HG03457 (cell line): ENCODE measurements at regions not wholly inside any gene's neighbourhood (a gene's known extent, or its start where the extent isn't known, plus 50 kb on each side); places are given as distances from the start of the nearest gene placed in this dataset.

Source experiments
- ATAC-seq: cut with Tn5 transposase; IDR thresholded peaks from one replicate; pipeline ENCODE4 v1.9.1; 2021; ENCODE audit warnings: moderate number of reproducible peaks; ENCODE audit not compliant: unreplicated experiment

DNA sequence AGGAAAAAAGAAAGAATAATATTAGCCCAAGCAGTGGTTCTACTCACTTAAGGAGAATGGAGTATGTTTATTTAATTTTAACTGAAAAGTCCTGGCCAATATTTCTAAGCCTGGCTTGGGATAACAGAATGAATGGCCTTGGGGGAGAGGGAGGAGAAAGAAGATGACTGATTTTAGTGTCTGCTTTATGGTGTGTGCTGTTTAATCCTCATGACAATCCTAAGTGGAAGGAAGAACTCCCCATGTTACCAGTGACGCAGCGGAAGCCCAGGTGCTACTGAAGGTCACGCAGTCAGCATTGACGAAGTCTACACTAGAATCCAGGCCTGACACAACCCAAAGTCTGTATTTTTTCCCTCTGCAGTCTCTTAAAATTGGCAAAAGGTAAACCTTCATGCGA, 50.5 kb downstream of the PALM2AKAP2 start:
- no peak for ATAC-seq

DNA sequence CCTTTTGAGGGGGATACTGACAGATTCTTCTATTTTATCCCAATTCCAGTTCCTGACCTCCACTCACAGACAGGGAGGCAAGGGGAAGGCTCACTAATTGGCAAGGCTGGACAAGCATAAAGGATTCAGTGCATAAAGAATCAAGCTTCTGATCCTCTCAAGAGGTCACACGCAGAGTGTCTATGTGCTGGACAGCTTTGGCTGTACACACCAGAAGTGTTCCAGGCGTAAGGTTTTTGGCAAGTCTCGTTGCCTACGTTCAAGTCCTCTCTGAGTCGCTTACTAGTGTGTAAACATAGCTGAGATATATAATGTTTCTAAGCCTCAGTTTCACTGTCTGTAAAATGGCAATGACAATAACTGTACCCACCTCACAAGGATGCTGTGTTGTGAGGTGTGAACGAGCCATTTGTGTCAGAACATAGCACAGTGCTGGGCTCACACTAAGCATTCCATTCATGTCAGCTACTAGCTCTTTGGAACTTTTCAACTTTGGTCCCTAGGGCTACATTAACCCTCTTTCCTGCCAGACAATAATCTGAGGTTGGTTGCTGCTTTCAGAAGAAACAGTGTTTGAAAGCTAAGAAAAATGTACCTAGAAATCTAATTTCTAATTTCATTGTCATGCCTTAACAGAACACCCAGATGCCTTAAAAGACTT, 52.1 kb downstream of the PALM2AKAP2 start:
- ATAC-seq = no peak

DNA sequence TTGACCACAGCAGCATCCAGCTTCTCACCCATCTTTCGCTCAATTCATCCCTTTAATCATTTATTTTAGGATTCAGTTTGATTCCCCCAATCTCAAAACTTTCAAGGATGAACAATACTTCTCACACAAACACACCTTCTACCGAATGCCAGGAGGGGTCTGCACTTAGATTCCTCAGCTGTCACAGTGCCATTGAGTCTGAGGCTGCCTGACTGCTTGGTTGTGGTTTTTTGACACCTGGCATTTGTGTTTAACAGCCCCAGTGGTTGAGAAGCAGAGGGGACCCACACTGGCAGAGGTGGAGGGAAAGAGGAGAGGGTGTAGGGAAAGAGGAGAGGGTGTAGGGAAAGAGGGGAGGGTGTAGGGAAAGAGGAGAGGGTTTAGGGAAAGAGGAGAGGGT, 54.9 kb downstream of the PALM2AKAP2 start:
- no peak for ATAC-seq

DNA sequence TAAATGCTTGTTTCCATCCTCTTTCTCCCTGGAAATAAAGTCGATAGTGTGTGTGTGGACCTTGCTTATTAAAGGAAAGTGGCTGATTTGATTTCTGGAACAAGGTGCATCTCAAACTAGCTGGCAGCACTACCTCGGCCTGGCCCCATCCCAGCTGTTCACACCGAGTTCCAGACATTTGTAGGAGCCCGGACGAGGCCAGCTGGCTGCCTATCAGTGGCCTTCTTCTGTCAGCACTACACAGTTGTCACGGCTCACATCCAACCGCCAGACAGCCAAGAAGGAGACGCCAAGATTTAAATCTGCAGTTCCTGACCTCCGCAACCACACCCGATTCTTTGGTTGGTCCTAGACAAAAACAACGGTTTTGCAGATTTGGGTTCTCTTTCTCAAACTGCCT, 63.6 kb downstream of the PALM2AKAP2 start:
- no peak for ATAC-seq

DNA sequence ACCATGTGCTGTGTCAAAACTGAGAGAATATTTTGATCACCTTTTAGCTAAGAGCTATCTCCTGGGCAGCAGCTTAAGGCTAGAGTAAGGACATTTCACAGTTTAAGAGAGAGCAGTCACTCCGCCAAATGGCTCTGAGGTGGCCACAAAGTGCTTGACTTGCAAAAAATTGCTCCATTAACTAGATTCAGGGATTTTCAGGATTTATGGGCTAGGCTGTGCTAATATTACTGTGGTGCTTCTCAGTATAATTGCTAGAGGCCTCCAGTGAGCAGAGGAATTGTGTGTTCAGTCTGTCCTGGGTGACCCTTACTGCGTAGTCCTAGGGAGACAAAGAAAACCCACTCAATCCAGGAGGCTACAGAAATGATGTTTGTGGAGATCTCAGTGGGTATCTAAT, 65.2 kb downstream of the PALM2AKAP2 start:
- no peak for ATAC-seq

DNA sequence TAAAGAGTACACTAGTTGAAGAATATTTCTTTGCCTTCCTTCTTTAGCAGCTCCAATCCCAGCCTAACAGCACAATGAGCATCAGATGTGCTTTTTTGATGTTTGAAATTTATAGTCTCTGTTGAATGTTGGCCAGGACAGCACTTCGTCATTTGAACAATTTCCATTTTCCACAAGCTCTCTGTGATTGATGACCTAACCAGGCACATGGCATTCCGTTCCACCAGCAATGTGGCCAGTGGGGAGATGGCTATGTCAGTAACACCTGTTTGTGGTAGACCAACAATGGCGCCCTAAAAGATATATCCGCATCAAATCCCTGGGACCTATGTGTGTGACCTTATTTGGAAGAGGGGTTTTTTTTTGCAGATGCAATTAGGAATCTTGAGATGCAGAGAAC, 66.8 kb downstream of the PALM2AKAP2 start:
- no peak for ATAC-seq

DNA sequence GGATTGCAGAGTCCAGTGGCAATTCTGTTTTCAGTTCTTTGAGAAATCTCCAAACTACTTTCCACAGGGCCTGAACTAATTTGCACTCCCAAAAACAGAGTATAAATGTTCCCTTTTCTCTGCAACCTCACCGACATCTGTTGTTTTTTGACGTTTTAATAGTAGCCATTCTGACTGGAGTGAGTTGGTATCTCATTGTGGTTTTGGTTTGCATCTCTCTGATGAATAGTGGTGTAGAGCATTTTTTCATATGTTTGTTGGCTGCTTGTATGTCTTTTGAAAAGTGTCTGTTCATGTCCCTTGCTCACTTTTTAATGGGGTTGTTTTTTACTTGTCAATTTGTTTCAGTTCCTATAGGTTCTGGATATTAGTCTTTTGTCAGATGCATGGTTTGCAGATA, 72.6 kb downstream of the PALM2AKAP2 start:
- no peak for ATAC-seq

DNA sequence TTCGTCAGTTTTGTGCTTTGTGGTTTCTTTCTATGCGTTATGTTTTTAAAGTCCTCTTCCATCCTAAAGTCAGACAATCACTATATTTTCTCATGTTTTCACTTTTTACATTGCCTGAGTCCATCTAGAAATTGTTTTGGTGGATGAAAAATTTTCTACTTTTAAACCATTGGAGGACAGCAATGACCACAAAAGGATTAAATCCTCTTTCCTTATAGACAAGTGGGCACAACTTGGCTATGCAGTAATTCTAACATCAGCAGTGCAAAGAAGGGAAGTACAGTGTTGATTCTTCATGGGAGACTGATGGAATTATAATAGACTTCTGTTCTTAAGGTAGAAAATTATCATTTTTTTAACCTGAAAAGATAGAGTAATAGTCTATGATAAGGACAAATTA, 75.5 kb downstream of the PALM2AKAP2 start:
- no peak for ATAC-seq

DNA sequence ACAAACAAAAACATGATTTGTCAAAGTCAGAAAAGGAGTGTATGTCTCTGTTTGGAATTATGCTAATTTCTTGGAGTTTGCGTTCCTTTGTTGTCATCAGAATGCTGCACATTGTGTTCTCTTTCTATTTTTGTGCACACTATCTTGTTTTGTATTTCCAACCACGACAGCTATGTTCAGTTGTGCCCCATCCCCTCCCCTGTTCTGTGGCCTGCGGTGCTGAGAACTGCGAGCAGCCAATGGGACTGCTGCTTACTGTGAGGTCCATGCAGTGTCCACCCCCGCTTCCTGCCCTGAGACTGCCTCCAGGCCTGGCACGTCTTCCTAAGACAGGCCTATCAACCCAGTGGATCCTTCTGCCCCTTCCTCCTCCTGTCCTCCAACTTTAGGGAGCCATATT, 76.8 kb downstream of the PALM2AKAP2 start:
- no peak for ATAC-seq

DNA sequence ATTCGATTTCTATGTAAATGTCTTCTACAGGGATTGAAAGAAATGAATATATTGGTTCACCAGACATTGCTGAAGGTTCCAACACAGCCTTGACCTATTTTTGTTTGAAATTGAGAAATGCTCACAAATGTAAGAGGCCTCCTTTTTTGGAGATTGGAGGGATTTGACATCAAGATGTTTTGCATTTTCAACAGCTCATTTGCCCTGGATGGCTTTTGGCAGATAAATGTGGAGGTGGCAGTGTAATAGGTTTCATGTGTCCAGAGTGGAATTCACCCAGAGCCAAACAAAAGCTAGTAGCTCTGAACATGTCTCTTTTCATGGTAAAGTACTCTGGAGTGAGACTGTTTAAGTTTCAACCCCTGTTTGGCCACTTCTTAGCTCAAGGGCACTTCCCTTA, 77.3 kb downstream of the PALM2AKAP2 start:
- ATAC-seq = no peak

DNA sequence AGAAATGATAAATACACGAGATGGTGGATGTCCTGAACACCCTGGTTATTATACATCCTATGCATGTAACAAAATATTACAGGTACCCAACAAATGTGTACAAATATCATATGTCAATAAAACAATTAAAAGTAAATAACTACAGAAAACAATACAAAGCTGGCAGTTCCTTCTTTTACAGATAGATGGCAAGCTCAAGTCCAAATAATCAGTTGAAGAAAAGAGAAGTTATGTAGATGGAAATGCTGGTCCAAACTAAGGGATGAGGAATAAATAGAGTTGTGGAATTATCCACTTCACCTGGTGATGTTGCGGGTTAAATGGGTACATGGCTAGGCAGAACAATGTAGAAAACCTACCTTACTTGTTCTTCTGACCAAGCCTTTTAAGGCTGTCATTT, 79.4 kb downstream of the PALM2AKAP2 start:
- ATAC-seq = no peak

DNA sequence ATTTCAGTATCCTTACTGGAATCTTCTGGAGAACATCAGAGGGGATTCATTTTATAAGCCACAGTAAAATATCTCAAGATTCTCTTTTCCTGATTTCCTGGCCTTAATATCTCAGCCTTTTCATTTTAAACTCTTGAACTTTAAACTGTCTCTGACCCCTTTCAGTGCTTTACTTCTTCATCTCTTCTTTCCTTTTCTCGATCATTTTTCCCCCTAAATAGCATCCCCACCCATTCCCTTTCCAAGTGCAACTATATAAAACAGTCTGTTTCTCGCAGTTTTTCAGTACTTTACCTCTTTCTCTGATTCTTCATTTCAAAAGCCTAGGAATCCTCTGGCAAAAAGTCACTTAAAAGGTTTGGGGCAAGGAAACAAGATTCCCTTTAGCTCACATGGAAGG, 80.5 kb downstream of the PALM2AKAP2 start:
- ATAC-seq = no peak

DNA sequence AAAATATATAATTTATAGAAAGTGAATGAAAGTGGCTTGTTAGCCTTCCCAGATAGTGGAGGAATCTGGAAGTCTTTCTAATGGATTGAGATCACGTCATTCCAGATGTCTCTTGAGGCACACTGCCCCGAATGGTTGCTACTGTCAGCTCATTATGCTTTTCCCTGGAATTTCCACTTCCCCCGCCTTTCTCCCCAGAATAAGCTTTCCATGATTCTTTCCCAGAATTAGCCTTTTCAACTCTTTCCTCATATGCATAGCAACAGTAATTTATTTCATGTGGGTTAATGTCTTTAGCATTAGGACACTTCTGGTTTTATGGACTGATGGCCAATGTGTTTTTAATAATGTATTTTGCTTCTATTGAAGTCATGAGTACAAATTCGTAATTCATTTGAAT, 81.5 kb downstream of the PALM2AKAP2 start:
- no peak for ATAC-seq

DNA sequence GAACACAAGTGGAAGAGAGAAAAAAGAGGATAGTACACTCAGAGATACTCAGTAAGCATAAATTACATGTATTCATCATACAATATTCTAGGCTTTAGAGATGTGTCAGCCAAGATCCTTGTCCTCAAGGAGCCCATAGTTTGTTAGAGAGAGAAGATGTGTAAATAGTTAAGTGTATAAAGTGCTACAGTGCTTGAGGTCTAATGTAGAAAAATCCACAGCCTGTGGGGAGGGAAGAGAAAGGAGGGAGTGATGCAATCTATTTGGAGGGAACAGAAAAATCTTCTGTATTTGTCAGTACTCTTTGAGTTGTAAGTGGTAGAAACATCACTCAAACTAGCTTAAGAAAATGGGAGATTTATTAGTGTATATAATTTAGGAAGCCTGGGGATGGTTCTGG, 81.9 kb downstream of the PALM2AKAP2 start:
- ATAC-seq = no peak

DNA sequence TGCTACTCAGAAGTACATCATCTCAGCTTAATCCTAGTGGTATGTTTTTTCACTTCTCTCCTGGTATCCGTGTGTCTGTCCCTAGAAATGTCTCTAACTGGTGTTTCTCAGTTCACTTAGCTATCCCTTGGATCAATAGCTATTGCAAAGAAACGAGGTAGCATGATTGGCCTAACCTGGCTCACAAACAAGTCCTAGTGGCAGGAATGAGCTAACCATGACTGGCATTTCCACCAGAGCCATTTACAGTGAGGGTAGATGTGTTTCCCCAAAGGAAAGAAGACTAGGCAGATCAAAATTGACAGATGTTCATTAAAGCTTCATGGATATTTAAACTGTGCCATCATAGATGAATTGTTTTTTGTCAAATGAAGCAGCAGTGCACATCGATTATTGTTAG, 82.5 kb downstream of the PALM2AKAP2 start:
- no peak for ATAC-seq

DNA sequence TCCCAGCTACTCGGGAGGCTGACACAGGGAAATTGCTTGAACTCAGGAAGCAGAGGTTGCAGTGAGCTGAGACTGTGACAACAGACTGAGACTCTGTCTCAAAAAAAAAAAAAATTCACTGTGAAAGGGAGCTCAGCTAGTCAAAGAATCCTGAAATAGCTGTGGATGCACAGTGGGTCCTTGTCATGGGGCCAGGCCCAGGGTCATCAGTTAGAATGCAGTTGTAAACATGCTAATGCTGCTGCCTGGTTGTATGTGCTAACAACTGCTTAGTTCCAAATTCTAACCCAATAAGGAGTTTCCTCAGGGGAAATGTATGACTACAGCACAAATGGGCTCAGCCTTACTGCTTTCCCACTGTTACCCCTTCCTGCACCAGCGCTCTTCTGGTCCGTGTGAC, 84.0 kb downstream of the PALM2AKAP2 start:
- no peak for ATAC-seq

DNA sequence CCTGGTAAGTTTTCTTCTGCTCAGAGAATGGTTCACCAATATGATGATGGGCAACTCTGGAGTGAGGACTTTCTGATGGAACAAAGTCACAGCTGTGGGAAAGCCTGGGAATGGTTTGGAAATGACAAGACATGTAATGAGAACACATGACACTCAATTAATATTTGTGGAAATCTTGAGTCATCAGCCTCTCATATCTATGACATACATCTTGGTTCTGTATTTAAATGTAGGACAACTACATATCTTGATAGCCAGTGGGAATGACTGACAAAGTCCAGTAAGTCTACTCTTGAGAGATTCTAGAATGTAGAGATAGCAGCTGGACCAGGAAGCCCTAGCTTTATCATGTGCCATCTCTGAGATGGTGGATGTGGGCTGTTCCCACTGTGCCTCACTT, 85.5 kb downstream of the PALM2AKAP2 start:
- no peak for ATAC-seq

DNA sequence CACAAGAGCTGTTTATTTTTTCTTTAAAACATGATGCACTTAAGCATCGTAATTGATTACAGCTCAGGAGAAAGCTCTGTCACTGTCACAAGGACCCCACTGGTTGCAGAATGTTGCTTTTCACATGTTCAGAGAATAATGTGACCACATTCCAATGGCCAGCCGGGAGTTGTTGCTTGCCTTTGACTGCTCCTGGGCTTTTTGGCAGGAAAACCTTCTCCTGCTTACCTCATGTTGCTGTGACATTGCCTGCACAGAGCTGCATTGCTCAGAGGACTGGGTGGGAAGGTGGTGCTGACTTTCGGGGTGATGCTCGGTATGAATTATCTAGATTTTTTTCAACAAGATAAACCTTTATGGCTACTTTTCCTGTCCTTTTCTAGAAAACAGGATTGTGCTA, 88.2 kb downstream of the PALM2AKAP2 start:
- no peak for ATAC-seq

DNA sequence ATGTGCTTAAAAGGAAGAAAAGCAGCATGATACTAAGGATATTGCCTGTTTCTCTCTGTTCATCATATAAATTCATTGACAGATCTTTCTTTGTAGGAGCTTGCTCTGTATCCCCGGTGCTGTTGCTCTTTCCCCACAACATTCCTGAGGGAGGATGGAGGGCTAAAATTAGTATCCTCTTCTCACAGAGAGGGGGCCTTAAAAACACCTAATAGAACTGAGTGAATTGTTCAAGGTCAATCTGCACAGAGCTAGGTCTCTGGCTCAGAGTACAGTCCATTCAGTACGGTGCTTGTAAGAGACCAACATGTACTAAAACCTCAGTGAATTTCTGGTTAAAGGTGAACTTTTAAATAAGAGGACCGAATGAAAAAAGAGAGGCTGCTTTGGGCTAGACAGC, 88.7 kb downstream of the PALM2AKAP2 start:
- ATAC-seq = no peak

DNA sequence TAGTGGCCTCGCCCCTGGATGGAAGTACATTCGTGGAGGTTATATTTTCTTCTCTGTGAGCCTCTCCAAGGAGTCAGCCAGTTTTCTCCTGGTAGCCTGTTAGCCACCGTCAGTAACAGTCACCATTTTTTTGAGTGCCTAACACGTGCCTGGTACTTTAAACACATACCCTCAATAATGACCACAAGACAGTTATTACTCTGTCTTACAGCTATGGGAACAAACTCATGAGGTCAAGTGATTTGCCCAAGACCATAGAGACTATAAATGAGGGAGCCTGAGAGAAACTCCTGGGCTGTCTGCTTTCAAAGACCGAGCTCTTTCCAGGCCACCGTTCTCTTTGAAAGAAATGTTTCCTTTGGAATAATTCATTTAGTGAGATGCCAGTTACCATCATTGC, 90.4 kb downstream of the PALM2AKAP2 start:
- ATAC-seq = no peak

DNA sequence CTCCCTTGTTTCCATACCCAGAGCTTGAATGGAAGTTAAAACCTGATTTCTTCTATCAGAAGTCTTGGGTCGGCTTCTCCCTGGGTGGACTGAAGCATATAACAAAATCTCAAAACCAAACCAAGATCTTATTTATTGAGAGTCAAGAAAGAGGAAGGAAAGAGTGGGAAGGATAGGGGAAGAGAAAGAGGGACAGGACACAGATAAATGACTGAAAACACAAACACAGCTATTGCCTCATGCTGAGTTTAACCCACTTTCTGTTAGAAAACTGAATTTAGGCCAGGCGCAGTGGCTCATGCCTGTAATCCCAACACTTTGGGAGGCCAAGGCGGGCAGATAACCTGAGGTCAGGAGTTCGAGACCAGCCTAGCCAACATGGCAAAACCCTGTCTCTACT, 92.9 kb downstream of the PALM2AKAP2 start:
- no peak for ATAC-seq

DNA sequence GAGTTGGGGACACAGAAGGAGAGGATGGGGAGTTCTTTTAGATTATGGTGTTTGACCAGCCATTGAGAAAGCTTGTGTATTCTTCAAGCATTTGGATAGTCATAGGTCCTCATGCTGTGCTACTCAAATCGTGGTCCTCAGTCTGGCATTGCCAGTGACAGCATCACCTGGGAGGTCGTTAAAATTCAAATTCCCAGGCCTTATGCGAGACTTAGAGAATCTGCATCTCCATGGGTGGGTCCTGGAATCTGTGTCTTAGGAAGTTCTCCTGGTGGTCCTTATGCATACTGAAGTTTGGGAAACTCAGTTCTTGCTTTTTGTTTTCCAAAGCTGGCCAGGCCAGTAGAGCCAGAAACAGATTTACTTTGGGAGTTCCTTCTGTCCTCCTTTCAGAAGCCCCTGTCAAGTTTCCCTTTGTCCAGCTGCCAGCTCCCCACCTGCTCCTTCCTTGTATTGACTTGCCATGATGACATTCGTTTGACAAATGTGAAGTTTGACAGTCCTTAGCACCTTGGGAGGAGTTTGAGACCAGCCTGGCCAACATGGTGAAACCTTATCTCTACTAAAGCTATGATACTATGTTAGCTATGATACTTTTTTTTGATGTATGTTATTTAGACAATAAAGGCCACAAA, 95.6 kb downstream of the PALM2AKAP2 start:
- ATAC-seq = no peak
